ENCODE measurements at regions not wholly inside any gene's neighbourhood (a gene's known extent, or its start where the extent isn't known, plus 50 kb on each side); places are given as distances from the start of the nearest gene placed in this dataset.

GRCh38 chr11:28760676-28761390 lies 652.6 kb downstream of the METTL15 start:
- TF ChIP-seq ARNTL (CRISPR knock-in tag; IDR thresholded peaks at IDR 0.05; ENCODE audit: borderline replicate concordance, low read depth) (no peak), TSHZ2 (CRISPR knock-in tag; IDR thresholded peaks at IDR 0.05) (no peak), ZNF8 (CRISPR knock-in tag; IDR thresholded peaks at IDR 0.05) (no peak), ZFP3 (CRISPR knock-in tag; IDR thresholded peaks at IDR 0.05) (no peak), RARB (CRISPR knock-in tag; IDR thresholded peaks at IDR 0.05) (no peak), POU6F1 (CRISPR knock-in tag; IDR thresholded peaks at IDR 0.05; ENCODE audit: borderline replicate concordance, low read depth) (no peak), TOX (CRISPR knock-in tag; IDR thresholded peaks at IDR 0.05; ENCODE audit: borderline replicate concordance) (no peak), OSR1 (CRISPR knock-in tag; IDR thresholded peaks at IDR 0.05) (no peak), ZFP30 (CRISPR knock-in tag; IDR thresholded peaks at IDR 0.05) (no peak), ISL1 (CRISPR knock-in tag; IDR thresholded peaks at IDR 0.05) (no peak)
